Upper lobe of left lung (tissue), 4 donors: ENCODE measurements at regions not wholly inside any gene's neighbourhood (a gene's known extent, or its start where the extent isn't known, plus 50 kb on each side); places are given as distances from the start of the nearest gene placed in this dataset.

ENCODE experiments used
- POLR2A ChIP-seq, 4 donors: fragments of 450-650 bp; IDR thresholded peaks; one replicate each; pipeline ENCODE4 v1.5.1; 2016 to 2017; ENCODE audit warnings: antibody characterized with exemption in 4 of 4, mild to moderate bottlenecking in 2 of 4
- POLR2AphosphoS5 ChIP-seq, 2 donors: sonication (generic); formaldehyde crosslinking; IDR thresholded peaks; one replicate each; pipeline ENCODE4 v1.5.1; 2017; ENCODE audit warnings: antibody characterized with exemption in 2 of 2
- TF ChIP-seq, protein P1 (sequence below), 6 experiments: fragments of 450-650 bp in 4 of 6; fragments of 200-600 bp in 2 of 6; sonication (generic) in 2 of 6; IDR thresholded peaks; one replicate each; pipeline ENCODE4 v1.5.1; 2016 to 2019; ENCODE audit warnings: antibody characterized with exemption in 6 of 6

DNA sequence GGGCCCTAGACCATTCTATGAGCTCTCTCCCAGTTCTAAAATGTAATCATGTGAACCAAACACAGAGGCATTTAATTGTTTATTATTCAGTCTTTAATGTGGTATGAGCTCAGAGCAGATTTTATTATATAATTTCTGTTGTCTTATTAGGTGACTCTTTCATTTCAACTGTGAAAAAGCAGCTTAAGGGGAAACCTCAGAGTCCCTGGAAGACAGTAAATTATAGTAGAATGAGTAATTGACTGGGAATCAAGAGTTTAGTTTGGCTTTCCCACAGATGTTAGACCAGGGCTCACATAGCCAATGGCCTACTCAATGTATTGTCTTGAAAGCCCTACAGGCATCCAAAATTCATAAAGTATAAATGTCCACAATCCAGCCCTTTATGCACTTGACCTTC is 390.4 kb upstream of the SLC35B3 start:
- TF ChIP-seq, protein P1, sequence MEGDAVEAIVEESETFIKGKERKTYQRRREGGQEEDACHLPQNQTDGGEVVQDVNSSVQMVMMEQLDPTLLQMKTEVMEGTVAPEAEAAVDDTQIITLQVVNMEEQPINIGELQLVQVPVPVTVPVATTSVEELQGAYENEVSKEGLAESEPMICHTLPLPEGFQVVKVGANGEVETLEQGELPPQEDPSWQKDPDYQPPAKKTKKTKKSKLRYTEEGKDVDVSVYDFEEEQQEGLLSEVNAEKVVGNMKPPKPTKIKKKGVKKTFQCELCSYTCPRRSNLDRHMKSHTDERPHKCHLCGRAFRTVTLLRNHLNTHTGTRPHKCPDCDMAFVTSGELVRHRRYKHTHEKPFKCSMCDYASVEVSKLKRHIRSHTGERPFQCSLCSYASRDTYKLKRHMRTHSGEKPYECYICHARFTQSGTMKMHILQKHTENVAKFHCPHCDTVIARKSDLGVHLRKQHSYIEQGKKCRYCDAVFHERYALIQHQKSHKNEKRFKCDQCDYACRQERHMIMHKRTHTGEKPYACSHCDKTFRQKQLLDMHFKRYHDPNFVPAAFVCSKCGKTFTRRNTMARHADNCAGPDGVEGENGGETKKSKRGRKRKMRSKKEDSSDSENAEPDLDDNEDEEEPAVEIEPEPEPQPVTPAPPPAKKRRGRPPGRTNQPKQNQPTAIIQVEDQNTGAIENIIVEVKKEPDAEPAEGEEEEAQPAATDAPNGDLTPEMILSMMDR (IDR thresholded peaks at IDR 0.05) = no peak
- TF ChIP-seq POLR2A (IDR thresholded peaks at IDR 0.05) (no peak), POLR2AphosphoS5 (IDR thresholded peaks at IDR 0.05) (no peak)
